ENCODE measurements at regions not wholly inside any gene's neighbourhood (a gene's known extent, or its start where the extent isn't known, plus 50 kb on each side); places are given as distances from the start of the nearest gene placed in this dataset.

GRCh38 chr12:24447678-24448077 lies 498.2 kb upstream of the SOX5 start:
- intact Hi-C loops (cut with micrococcal nuclease) (no loop called here), in situ Hi-C loops (cut with MboI) (no loop called here)
- Histone ChIP-seq H3K9me3 (replicated peaks; ENCODE audit: control insufficient read depth, insufficient read depth, low read depth, low read length) (no peaks in the 10 kb centered on the region), H3K36me3 (ENCODE audit: control insufficient read depth, insufficient read depth, low read length) (no peaks in the 10 kb centered on the region), H3K9ac (ENCODE audit: insufficient read depth in 1 of 2, low read depth in 2 of 2, low read length in 2 of 2) (no peak overlapping the region), H3K27ac (ENCODE audit: extremely low read depth, low read depth, low read length) (no peak overlapping the region), H2AFZ (ENCODE audit: low read depth, low read length) (no peak overlapping the region), H3K27me3 (ENCODE audit: control insufficient read depth in 2 of 2, insufficient read depth in 2 of 2, low read length in 2 of 2) (peaks cover 0 to 3% of the 10 kb centered on the region in 2 experiments; a peak in 1 of 5 replicates), H3K79me2 (ENCODE audit: control insufficient read depth, insufficient read depth, low read length) (no peaks in the 10 kb centered on the region), H3K4me3 (no peak overlapping the region), H4K20me1 (replicated peaks; ENCODE audit: control insufficient read depth, insufficient read depth, low read length) (no peaks in the 10 kb centered on the region), H3K9me1 (ENCODE audit: control insufficient read depth, insufficient read depth, low read length) (no peaks in the 10 kb centered on the region), H3K4me2 (ENCODE audit: insufficient read depth, low read length) (no peak overlapping the region), H3K4me1 (replicated peaks in 1 of 2; ENCODE audit: control insufficient read depth in 2 of 2, insufficient read depth in 2 of 2, low read length in 2 of 2) (no peaks in the 10 kb centered on the region)
- ChIA-PET POLR2A (no interaction called here), CTCF (ENCODE audit: low intra/inter-chr PET ratio) (no interaction called here)
- no peak for DNase-seq (ENCODE audit: extremely low read depth in 1 of 4, low spot score in 3 of 4)
- ATAC-seq: no peak
- WGBS (ENCODE audit: insufficient coverage, low coverage, missing lambda C conversion rate): under 1% methylated on average over 7 of the region's 7 CpGs
- BruUV-seq (replicated peaks): no TSS peak
- no peak for TF ChIP-seq ZNF184 (CRISPR knock-in tag; IDR thresholded peaks at IDR 0.05)
- TF ChIP-seq SRSF9 (IDR thresholded peaks at IDR 0.05; ENCODE audit: borderline replicate concordance, low read depth, low read length): no peak
- TF ChIP-seq TAF1 (IDR thresholded peaks at IDR 0.05; ENCODE audit: control insufficient read depth, extremely low read depth, insufficient read depth, low read length, severe bottlenecking): no peak
- TF ChIP-seq, protein P1, sequence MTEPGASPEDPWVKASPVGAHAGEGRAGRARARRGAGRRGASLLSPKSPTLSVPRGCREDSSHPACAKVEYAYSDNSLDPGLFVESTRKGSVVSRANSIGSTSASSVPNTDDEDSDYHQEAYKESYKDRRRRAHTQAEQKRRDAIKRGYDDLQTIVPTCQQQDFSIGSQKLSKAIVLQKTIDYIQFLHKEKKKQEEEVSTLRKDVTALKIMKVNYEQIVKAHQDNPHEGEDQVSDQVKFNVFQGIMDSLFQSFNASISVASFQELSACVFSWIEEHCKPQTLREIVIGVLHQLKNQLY (CRISPR knock-in tag; conservative IDR thresholded peaks at IDR 0.05): no peak
- no peak for TF ChIP-seq KLF10 (CRISPR knock-in tag; IDR thresholded peaks at IDR 0.05)
- TF ChIP-seq ZNF408 (CRISPR knock-in tag; IDR thresholded peaks at IDR 0.05; ENCODE audit: low read depth): no peak
- TF ChIP-seq TRIM24 (IDR thresholded peaks at IDR 0.05): no peak
- TF ChIP-seq KDM4B (IDR thresholded peaks at IDR 0.05; ENCODE audit: borderline replicate concordance in 2 of 2, low read depth in 1 of 2): no peak
- TF ChIP-seq, protein P2, sequence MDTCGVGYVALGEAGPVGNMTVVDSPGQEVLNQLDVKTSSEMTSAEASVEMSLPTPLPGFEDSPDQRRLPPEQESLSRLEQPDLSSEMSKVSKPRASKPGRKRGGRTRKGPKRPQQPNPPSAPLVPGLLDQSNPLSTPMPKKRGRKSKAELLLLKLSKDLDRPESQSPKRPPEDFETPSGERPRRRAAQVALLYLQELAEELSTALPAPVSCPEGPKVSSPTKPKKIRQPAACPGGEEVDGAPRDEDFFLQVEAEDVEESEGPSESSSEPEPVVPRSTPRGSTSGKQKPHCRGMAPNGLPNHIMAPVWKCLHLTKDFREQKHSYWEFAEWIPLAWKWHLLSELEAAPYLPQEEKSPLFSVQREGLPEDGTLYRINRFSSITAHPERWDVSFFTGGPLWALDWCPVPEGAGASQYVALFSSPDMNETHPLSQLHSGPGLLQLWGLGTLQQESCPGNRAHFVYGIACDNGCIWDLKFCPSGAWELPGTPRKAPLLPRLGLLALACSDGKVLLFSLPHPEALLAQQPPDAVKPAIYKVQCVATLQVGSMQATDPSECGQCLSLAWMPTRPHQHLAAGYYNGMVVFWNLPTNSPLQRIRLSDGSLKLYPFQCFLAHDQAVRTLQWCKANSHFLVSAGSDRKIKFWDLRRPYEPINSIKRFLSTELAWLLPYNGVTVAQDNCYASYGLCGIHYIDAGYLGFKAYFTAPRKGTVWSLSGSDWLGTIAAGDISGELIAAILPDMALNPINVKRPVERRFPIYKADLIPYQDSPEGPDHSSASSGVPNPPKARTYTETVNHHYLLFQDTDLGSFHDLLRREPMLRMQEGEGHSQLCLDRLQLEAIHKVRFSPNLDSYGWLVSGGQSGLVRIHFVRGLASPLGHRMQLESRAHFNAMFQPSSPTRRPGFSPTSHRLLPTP (IDR thresholded peaks at IDR 0.05; ENCODE audit: borderline replicate concordance, extremely low read depth, insufficient read length): no peak
- TF ChIP-seq ZNF174 (CRISPR knock-in tag; IDR thresholded peaks at IDR 0.05): no peak
- TF ChIP-seq HNRNPUL1 (IDR thresholded peaks at IDR 0.05; ENCODE audit: low read length): no peak
- TF ChIP-seq CSDE1 (IDR thresholded peaks at IDR 0.05): no peak
- FAIRE-seq: no peak
